Activated B cell treated with CpG ODN at 0.5 μM for 24 hours (primary cell): ENCODE measurements at regions not wholly inside any gene's neighbourhood (a gene's known extent, or its start where the extent isn't known, plus 50 kb on each side); places are given as distances from the start of the nearest gene placed in this dataset.

Experiments used
- ATAC-seq: fragments of 200-7000 bp; cut with Tn5 transposase; one replicate; pipeline ENCODE4 v1.10.0; 2021; ENCODE audit warnings: low read depth, mild to moderate bottlenecking, moderate library complexity
- CTCF ChIA-PET: fragments of 350-600 bp; sonication (Branson Sonifier 250); formaldehyde crosslinking; loops from one replicate; lab custom pipeline; 2021; ENCODE audit warnings: antibody characterized with exemption; lab: Charles Lee
- POLR2A ChIA-PET: fragments of 350-600 bp; sonication (Branson Sonifier 250); formaldehyde crosslinking; loops from one replicate; lab custom pipeline; 2021; ENCODE audit warnings: antibody characterized with exemption; lab: Charles Lee
- DNase-seq: peaks from one replicate; pipeline ENCODE4 v3.0.0; 2022
- H3K27ac Mint-ChIP-seq: one replicate; pipeline ENCODE4 v1.8.0; 2020; ENCODE audit warnings: mixed read lengths
- H3K27me3 Mint-ChIP-seq: one replicate; pipeline ENCODE4 v1.8.0; 2021; ENCODE audit warnings: mixed read lengths
- H3K36me3 Mint-ChIP-seq: one replicate; pipeline ENCODE4 v1.8.0; 2021; ENCODE audit warnings: low read depth, mixed read lengths
- H3K4me1 Mint-ChIP-seq: one replicate; pipeline ENCODE4 v1.8.0; 2021; ENCODE audit warnings: mixed read lengths
- H3K4me3 Mint-ChIP-seq: one replicate; pipeline ENCODE4 v1.8.0; 2020; ENCODE audit warnings: mild to moderate bottlenecking, mixed read lengths
- H3K9me3 Mint-ChIP-seq: one replicate; pipeline ENCODE4 v1.8.0; 2020; ENCODE audit warnings: mixed read lengths
- CTCF ChIP-seq: fragments of 200-600 bp; IDR thresholded peaks from one replicate; pipeline ENCODE4 v1.8.0; 2022; ENCODE audit warnings: antibody characterized with exemption, mild to moderate bottlenecking
- intact Hi-C: fragments of 100-400 bp; cut with micrococcal nuclease; formaldehyde crosslinking; loops from one replicate; pipeline ENCODE4 v1.15.1; 2024

GRCh38 chr21:41016472-41016871, 151.5 kb upstream of the BACE2 start:
- CTCF ChIA-PET: no interaction called here
- Mint-ChIP-seq H3K4me3 (no peak overlapping the region), H3K36me3 (no peaks in the 10 kb centered on the region), H3K4me1 (no peaks in the 10 kb centered on the region), H3K27ac (no peak overlapping the region), H3K27me3 (no peaks in the 10 kb centered on the region), H3K9me3 (peaks cover 5% of the 10 kb centered on the region)
- no peak for DNase-seq
- no peak for TF ChIP-seq CTCF
- ATAC-seq: no peak
- POLR2A ChIA-PET: no interaction called here
- intact Hi-C loops: no loop called here

GRCh38 chr21:41018431-41018830, 149.5 kb upstream of the BACE2 start:
- H3K27me3 Mint-ChIP-seq: no peaks in the 10 kb centered on the region
- TF ChIP-seq CTCF: no peak
- no peak for DNase-seq
- ChIA-PET POLR2A (no interaction called here), CTCF (no interaction called here)
- no peak overlapping the region for H3K4me3 Mint-ChIP-seq
- H3K4me1 Mint-ChIP-seq: no peaks in the 10 kb centered on the region
- ATAC-seq: no peak
- H3K27ac Mint-ChIP-seq: no peak overlapping the region
- H3K9me3 Mint-ChIP-seq: peaks cover 5% of the 10 kb centered on the region
- no peaks in the 10 kb centered on the region for H3K36me3 Mint-ChIP-seq
- intact Hi-C loops: no loop called here

GRCh38 chr21:41023936-41024335, 144.0 kb upstream of the BACE2 start:
- POLR2A ChIA-PET: no interaction called here

GRCh38 chr21:41024341-41024740, 143.6 kb upstream of the BACE2 start:
- no peak overlapping the region for H3K4me3 Mint-ChIP-seq
- H3K27ac Mint-ChIP-seq: no peak overlapping the region
- POLR2A ChIA-PET: no interaction called here
- no peaks in the 10 kb centered on the region for H3K4me1 Mint-ChIP-seq
- ATAC-seq (no peak), DNase-seq (no peak)
- peaks cover 2% of the 10 kb centered on the region for H3K9me3 Mint-ChIP-seq
- CTCF ChIA-PET: no interaction called here
- no peaks in the 10 kb centered on the region for H3K27me3 Mint-ChIP-seq
- no peaks in the 10 kb centered on the region for H3K36me3 Mint-ChIP-seq
- no peak for TF ChIP-seq CTCF
- intact Hi-C loops: no loop called here

More at GRCh38 chr21:41023936-41024335, 144.0 kb upstream of the BACE2 start:
- H3K4me1 Mint-ChIP-seq: no peaks in the 10 kb centered on the region
- H3K36me3 Mint-ChIP-seq: no peaks in the 10 kb centered on the region
- H3K27me3 Mint-ChIP-seq: no peaks in the 10 kb centered on the region
- no peak overlapping the region for H3K27ac Mint-ChIP-seq
- H3K4me3 Mint-ChIP-seq: no peak overlapping the region
- peaks cover 2% of the 10 kb centered on the region for H3K9me3 Mint-ChIP-seq
- no peak for DNase-seq
- no peak for TF ChIP-seq CTCF
- CTCF ChIA-PET: no interaction called here
- intact Hi-C loops: no loop called here
- ATAC-seq: no peak

GRCh38 chr21:41024746-41025254, 143.2 kb upstream of the BACE2 start:
- no peak for DNase-seq
- CTCF ChIA-PET: no interaction called here
- no peak for ATAC-seq
- Mint-ChIP-seq H3K4me3 (no peak overlapping the region), H3K9me3 (peaks cover 2% of the 10 kb centered on the region), H3K36me3 (no peaks in the 10 kb centered on the region), H3K4me1 (no peaks in the 10 kb centered on the region), H3K27ac (no peak overlapping the region), H3K27me3 (no peaks in the 10 kb centered on the region)
- intact Hi-C loops: no loop called here
- no peak for TF ChIP-seq CTCF
- POLR2A ChIA-PET: no interaction called here
